Right atrium auricular region (tissue), 2 donors: ENCODE measurements at regions not wholly inside any gene's neighbourhood (a gene's known extent, or its start where the extent isn't known, plus 50 kb on each side); places are given as distances from the start of the nearest gene placed in this dataset.

ENCODE experiments used
- DNase-seq: peaks from one replicate; pipeline ENCODE4 v3.0.0-alpha.2; 2019; ENCODE audit warnings: low spot score
- H3K27ac ChIP-seq, 2 donors: fragments of 200-600 bp; sonication (generic); 1 replicate in 1 of 2; 2 replicates in 1 of 2; pipeline ENCODE4 v1.5.1; 2016 to 2019
- H3K27me3 ChIP-seq, 2 donors: fragments of 200-600 bp; sonication (generic); one replicate each; pipeline versions ENCODE4 v1.5.1 to v1.6.0; 2017 to 2019
- H3K36me3 ChIP-seq: fragments of 200-600 bp; sonication (generic); one replicate; pipeline ENCODE4 v1.5.1; 2016
- H3K4me1 ChIP-seq, 2 donors: fragments of 200-600 bp; sonication (generic); one replicate each; pipeline versions ENCODE4 v1.5.1 to v1.6.0; 2017 to 2019
- H3K4me3 ChIP-seq, 2 donors: fragments of 200-600 bp; sonication (generic); 1 replicate in 1 of 2; 2 replicates in 1 of 2; pipeline ENCODE4 v1.5.1; 2017 to 2019; ENCODE audit warnings: mild to moderate bottlenecking in 1 of 2, moderate library complexity in 1 of 2
- H3K9me3 ChIP-seq, 2 donors: fragments of 200-600 bp; sonication (generic); one replicate each; pipeline ENCODE4 v1.5.1; 2019
- CTCF ChIP-seq, 2 donors: fragments of 200-600 bp; sonication (generic); IDR thresholded peaks; one replicate each; pipeline ENCODE4 v1.5.1; 2019; ENCODE audit warnings: antibody characterized with exemption in 2 of 2

GRCh38 chr4:3385711-3386420, 55.9 kb upstream of the HGFAC start:
- H3K4me1 ChIP-seq, result peaks cover 0 to 44% of the 10 kb centered on the region in 2 donors
- H3K9me3 ChIP-seq, result no peaks in the 10 kb centered on the region
- peak overlapping the region in 1 of 2 donors; percentile 35 for H3K4me3 ChIP-seq
- H3K36me3 ChIP-seq, result no peaks in the 10 kb centered on the region
- DNase-seq, result no peak
- H3K27me3 ChIP-seq, result no peaks in the 10 kb centered on the region
- peak overlapping the region in 1 of 2 donors; percentile 63 for H3K27ac ChIP-seq
- TF ChIP-seq CTCF (IDR thresholded peaks at IDR 0.05), result no peak

GRCh38 chr4:3386526-3386925, 55.2 kb upstream of the HGFAC start:
- H3K27ac ChIP-seq, result no peak overlapping the region
- no peak for TF ChIP-seq CTCF (IDR thresholded peaks at IDR 0.05)
- no peak overlapping the region for H3K4me3 ChIP-seq
- H3K36me3 ChIP-seq, result no peaks in the 10 kb centered on the region
- no peaks in the 10 kb centered on the region for H3K9me3 ChIP-seq
- DNase-seq, result no peak
- no peaks in the 10 kb centered on the region for H3K27me3 ChIP-seq
- peaks cover 0 to 44% of the 10 kb centered on the region in 2 donors for H3K4me1 ChIP-seq

- TF ChIP-seq CTCF (IDR thresholded peaks at IDR 0.05), result no peak
- H3K36me3 ChIP-seq, result no peaks in the 10 kb centered on the region
- DNase-seq, result no peak
Measured at GRCh38 chr4:3387154-3387942, 54.4 kb upstream of the HGFAC start.

GRCh38 chr4:3387943-3388361, 53.8 kb upstream of the HGFAC start:
- H3K27me3 ChIP-seq, result no peaks in the 10 kb centered on the region
- no peak for TF ChIP-seq CTCF (IDR thresholded peaks at IDR 0.05)
- peak; percentile 89 for DNase-seq
- H3K36me3 ChIP-seq, result no peaks in the 10 kb centered on the region
- peaks cover 0 to 44% of the 10 kb centered on the region in 2 donors for H3K4me1 ChIP-seq
- peak overlapping the region; percentile 52 to 70 for H3K27ac ChIP-seq
- no peaks in the 10 kb centered on the region for H3K9me3 ChIP-seq
- peak overlapping the region; percentile 16 to 35 for H3K4me3 ChIP-seq

More at GRCh38 chr4:3387154-3387942, 54.4 kb upstream of the HGFAC start:
- H3K4me3 ChIP-seq, result peak overlapping the region in 1 of 2 donors; percentile 35
- peaks cover 0 to 44% of the 10 kb centered on the region in 2 donors for H3K4me1 ChIP-seq
- peak overlapping the region; percentile 52 to 70 for H3K27ac ChIP-seq
- no peaks in the 10 kb centered on the region for H3K27me3 ChIP-seq
- H3K9me3 ChIP-seq, result no peaks in the 10 kb centered on the region

- H3K36me3 ChIP-seq, result no peaks in the 10 kb centered on the region
- H3K4me3 ChIP-seq, result peak overlapping the region; percentile 16 to 35
- no peaks in the 10 kb centered on the region for H3K27me3 ChIP-seq
- peaks cover 0 to 44% of the 10 kb centered on the region in 2 donors for H3K4me1 ChIP-seq
- no peaks in the 10 kb centered on the region for H3K9me3 ChIP-seq
- no peak for DNase-seq
- no peak for TF ChIP-seq CTCF (IDR thresholded peaks at IDR 0.05)
- H3K27ac ChIP-seq, result peak overlapping the region; percentile 52 to 70
Measured at GRCh38 chr4:3388471-3389232, 53.1 kb upstream of the HGFAC start.
